Right lung (tissue), 2 donors: ENCODE measurements at regions not wholly inside any gene's neighbourhood (a gene's known extent, or its start where the extent isn't known, plus 50 kb on each side); places are given as distances from the start of the nearest gene placed in this dataset.

Source experiments
- DNase-seq, 2 donors: peaks; one replicate each; pipeline ENCODE4 v3.0.0-alpha.2; 2013

- no peak for DNase-seq
Measured at GRCh38 chr6:135798751-135799515, 52.6 kb upstream of the PDE7B start.
